Memory B cell (primary cell): ENCODE measurements at regions not wholly inside any gene's neighbourhood (a gene's known extent, or its start where the extent isn't known, plus 50 kb on each side); places are given as distances from the start of the nearest gene placed in this dataset.

Experiments
- ATAC-seq: fragments of 150-1000 bp; cut with Tn5 transposase; 2 replicates; pipeline ENCODE4 v1.10.0; 2021; ENCODE audit warnings: low read depth, mild to moderate bottlenecking, moderate library complexity
- DNase-seq, 2 donors: peaks; one replicate each; pipeline ENCODE4 v3.0.0; 2022; ENCODE audit warnings: low spot score in 2 of 2
- H3K27ac Mint-ChIP-seq: one replicate; pipeline ENCODE4 v1.8.0; 2022; ENCODE audit warnings: mild to moderate bottlenecking, moderate library complexity, mixed read lengths
- H3K27me3 Mint-ChIP-seq: one replicate; pipeline ENCODE4 v1.8.0; 2022; ENCODE audit warnings: mixed read lengths
- H3K36me3 Mint-ChIP-seq: one replicate; pipeline ENCODE4 v1.8.0; 2022; ENCODE audit warnings: mild to moderate bottlenecking, mixed read lengths
- H3K4me1 Mint-ChIP-seq: one replicate; pipeline ENCODE4 v1.8.0; 2022; ENCODE audit warnings: mixed read lengths
- H3K4me3 Mint-ChIP-seq: one replicate; pipeline ENCODE4 v1.8.0; 2022; ENCODE audit warnings: mild to moderate bottlenecking, moderate library complexity, mixed read lengths
- H3K9me3 Mint-ChIP-seq: one replicate; pipeline ENCODE4 v1.8.0; 2022; ENCODE audit warnings: mixed read lengths

- ATAC-seq = no peak
- Mint-ChIP-seq H3K27me3 (peaks cover 5% of the 10 kb centered on the region), H3K27ac (no peak overlapping the region), H3K9me3 (no peaks in the 10 kb centered on the region), H3K4me3 (no peak overlapping the region), H3K36me3 (no peaks in the 10 kb centered on the region), H3K4me1 (no peaks in the 10 kb centered on the region)
- no peak for DNase-seq
Measured at GRCh38 chr9:1738511-1739100, 276.5 kb upstream of the SMARCA2 start.

GRCh38 chr9:1743121-1743960 is 271.8 kb upstream of the SMARCA2 start:
- Mint-ChIP-seq H3K9me3 (no peaks in the 10 kb centered on the region), H3K27me3 (peaks cover 3% of the 10 kb centered on the region), H3K4me1 (no peaks in the 10 kb centered on the region), H3K4me3 (no peak overlapping the region), H3K27ac (no peak overlapping the region), H3K36me3 (no peaks in the 10 kb centered on the region)
- DNase-seq = no peak
- ATAC-seq = no peak

GRCh38 chr9:1745980-1746379 is 269.2 kb upstream of the SMARCA2 start:
- ATAC-seq = no peak
- no peak for DNase-seq
- H3K9me3 Mint-ChIP-seq = no peaks in the 10 kb centered on the region
- H3K27ac Mint-ChIP-seq = no peak overlapping the region
- H3K4me3 Mint-ChIP-seq = no peak overlapping the region
- H3K27me3 Mint-ChIP-seq = peaks cover 3% of the 10 kb centered on the region
- H3K4me1 Mint-ChIP-seq = no peaks in the 10 kb centered on the region
- no peaks in the 10 kb centered on the region for H3K36me3 Mint-ChIP-seq

DNA sequence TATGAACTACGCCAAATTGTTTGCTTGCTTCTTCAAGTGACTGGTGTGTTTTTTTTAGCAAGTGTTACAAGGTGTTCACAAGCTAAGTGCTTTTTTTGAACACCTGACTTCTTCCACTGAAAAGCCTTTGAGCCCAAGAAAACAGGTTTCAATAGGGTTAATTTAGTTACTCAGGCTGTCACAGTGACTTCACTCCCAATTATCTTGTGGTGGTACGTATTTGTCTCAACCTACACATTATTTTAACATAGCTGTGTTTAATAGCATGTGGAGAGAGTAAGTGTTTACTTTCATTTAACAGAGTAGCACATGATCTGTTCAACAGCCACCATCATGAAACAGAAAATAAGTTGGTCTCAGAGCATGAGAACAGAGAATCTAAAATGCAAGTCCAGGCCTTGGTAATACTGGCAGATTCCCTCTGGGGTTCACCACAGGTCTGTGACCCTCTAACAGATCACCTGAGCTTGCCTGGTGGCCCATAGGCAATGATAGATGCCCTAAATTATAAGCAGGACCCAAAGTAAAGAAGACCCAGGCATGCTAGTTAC is 267.7 kb upstream of the SMARCA2 start:
- Mint-ChIP-seq H3K9me3 (no peaks in the 10 kb centered on the region), H3K27me3 (peaks cover 3% of the 10 kb centered on the region), H3K27ac (no peak overlapping the region), H3K4me1 (no peaks in the 10 kb centered on the region), H3K4me3 (no peak overlapping the region), H3K36me3 (no peaks in the 10 kb centered on the region)
- no peak for DNase-seq
- no peak for ATAC-seq

- Mint-ChIP-seq H3K4me3 (no peak overlapping the region), H3K4me1 (no peaks in the 10 kb centered on the region), H3K36me3 (peaks cover 4% of the 10 kb centered on the region), H3K9me3 (no peaks in the 10 kb centered on the region), H3K27me3 (peaks cover 3% of the 10 kb centered on the region), H3K27ac (no peak overlapping the region)
- DNase-seq (no peak), ATAC-seq (no peak)
Measured at GRCh38 chr9:1748407-1748806, 266.7 kb upstream of the SMARCA2 start.

GRCh38 chr9:1757186-1757585 is 258.0 kb upstream of the SMARCA2 start:
- Mint-ChIP-seq H3K27ac (no peak overlapping the region), H3K27me3 (no peaks in the 10 kb centered on the region), H3K9me3 (no peaks in the 10 kb centered on the region), H3K4me3 (no peak overlapping the region), H3K4me1 (peaks cover 4% of the 10 kb centered on the region), H3K36me3 (peaks cover 4% of the 10 kb centered on the region)
- ATAC-seq (no peak), DNase-seq (no peak)

- Mint-ChIP-seq H3K36me3 (no peaks in the 10 kb centered on the region), H3K4me3 (peak overlapping the region; percentile 75), H3K27ac (no peak overlapping the region), H3K4me1 (peaks cover 4% of the 10 kb centered on the region), H3K27me3 (no peaks in the 10 kb centered on the region), H3K9me3 (no peaks in the 10 kb centered on the region)
- DNase-seq (no peak), ATAC-seq (peak; percentile 57)
Measured at GRCh38 chr9:1759009-1759408, 256.1 kb upstream of the SMARCA2 start.

DNA sequence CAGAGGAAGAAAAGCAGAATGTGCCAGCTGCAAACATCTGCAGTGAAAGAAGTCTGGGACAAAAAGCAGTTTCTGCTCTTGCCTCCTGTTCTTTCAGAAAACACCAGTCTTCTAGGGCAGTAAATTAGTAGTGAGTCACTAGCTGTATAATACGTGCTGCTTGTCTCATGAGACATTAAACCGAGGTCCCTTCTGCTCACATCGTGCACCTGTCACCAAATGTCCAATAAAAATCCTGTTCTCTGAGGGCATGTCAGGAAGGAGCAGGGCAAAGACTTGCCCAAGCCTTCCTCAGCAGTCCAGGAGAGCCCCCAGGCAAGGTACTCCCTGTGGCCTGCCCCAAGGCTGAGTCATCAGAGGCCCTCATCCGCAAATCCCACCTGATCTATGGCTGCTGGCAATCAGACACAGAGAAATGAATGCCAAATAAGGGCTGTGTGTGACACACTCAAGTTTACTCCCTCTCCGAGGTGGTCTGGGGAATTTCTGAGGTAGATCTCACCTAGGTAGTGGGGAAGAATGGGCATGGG is 255.3 kb upstream of the SMARCA2 start:
- H3K36me3 Mint-ChIP-seq = no peaks in the 10 kb centered on the region
- H3K27ac Mint-ChIP-seq = no peak overlapping the region
- no peaks in the 10 kb centered on the region for H3K9me3 Mint-ChIP-seq
- H3K27me3 Mint-ChIP-seq = no peaks in the 10 kb centered on the region
- DNase-seq (no peak), ATAC-seq (no peak)
- H3K4me3 Mint-ChIP-seq = no peak overlapping the region
- H3K4me1 Mint-ChIP-seq = peaks cover 4% of the 10 kb centered on the region

DNA sequence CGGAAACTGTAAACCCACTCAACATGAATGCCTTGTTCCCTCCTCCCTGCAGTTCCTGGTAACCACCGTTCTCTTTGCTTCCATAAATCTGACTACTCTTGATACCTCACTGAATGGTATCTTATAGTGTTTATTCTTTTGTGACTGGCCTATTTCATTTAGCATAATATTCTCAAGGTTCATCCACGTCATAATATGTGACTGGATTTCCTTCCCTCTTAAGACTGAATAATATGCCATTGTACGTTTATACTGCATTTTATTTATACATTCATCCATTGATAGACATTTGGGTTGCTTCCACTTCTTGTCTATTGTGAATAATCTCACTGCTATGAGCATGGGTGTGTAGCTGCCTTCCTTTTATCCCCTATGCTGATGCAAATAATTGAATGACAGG is 253.3 kb upstream of the SMARCA2 start:
- no peaks in the 10 kb centered on the region for H3K9me3 Mint-ChIP-seq
- DNase-seq = no peak
- H3K27me3 Mint-ChIP-seq = peaks cover under 1% of the 10 kb centered on the region
- no peaks in the 10 kb centered on the region for H3K36me3 Mint-ChIP-seq
- peaks cover 4% of the 10 kb centered on the region for H3K4me1 Mint-ChIP-seq
- H3K4me3 Mint-ChIP-seq = no peak overlapping the region
- no peak for ATAC-seq
- no peak overlapping the region for H3K27ac Mint-ChIP-seq

GRCh38 chr9:1766042-1766441 is 249.1 kb upstream of the SMARCA2 start:
- Mint-ChIP-seq H3K27me3 (peaks cover 3% of the 10 kb centered on the region), H3K36me3 (no peaks in the 10 kb centered on the region), H3K4me1 (no peaks in the 10 kb centered on the region), H3K4me3 (no peak overlapping the region), H3K27ac (no peak overlapping the region), H3K9me3 (no peaks in the 10 kb centered on the region)
- DNase-seq = no peak
- ATAC-seq = no peak

DNA sequence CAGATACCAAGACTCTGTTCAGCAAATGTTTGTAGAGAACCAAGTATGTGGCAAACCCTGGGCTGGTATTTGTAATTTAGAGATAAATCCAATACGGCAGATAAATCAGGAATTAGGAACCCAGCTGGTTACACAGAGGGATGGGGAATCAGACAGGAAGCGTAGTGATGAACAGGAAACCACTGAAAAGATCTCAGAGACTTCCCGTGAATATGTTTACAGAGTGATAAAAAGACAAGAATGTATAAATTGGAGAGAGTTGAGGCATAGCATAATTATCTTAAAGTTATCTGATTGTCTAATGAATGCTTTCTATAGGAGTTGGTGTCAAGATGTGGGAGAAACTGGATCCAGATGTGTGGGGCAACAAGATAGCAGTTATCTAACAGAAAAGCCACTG is 246.6 kb upstream of the SMARCA2 start:
- Mint-ChIP-seq H3K27ac (no peak overlapping the region), H3K36me3 (no peaks in the 10 kb centered on the region), H3K4me1 (no peaks in the 10 kb centered on the region), H3K4me3 (no peak overlapping the region), H3K9me3 (no peaks in the 10 kb centered on the region), H3K27me3 (peaks cover 3% of the 10 kb centered on the region)
- ATAC-seq = no peak
- DNase-seq = no peak

GRCh38 chr9:1771094-1771789 is 243.9 kb upstream of the SMARCA2 start:
- ATAC-seq (no peak), DNase-seq (no peak)
- H3K4me1 Mint-ChIP-seq = no peaks in the 10 kb centered on the region
- H3K27ac Mint-ChIP-seq = no peak overlapping the region
- H3K27me3 Mint-ChIP-seq = peaks cover 3% of the 10 kb centered on the region
- no peaks in the 10 kb centered on the region for H3K9me3 Mint-ChIP-seq
- H3K36me3 Mint-ChIP-seq = no peaks in the 10 kb centered on the region
- H3K4me3 Mint-ChIP-seq = no peak overlapping the region

DNA sequence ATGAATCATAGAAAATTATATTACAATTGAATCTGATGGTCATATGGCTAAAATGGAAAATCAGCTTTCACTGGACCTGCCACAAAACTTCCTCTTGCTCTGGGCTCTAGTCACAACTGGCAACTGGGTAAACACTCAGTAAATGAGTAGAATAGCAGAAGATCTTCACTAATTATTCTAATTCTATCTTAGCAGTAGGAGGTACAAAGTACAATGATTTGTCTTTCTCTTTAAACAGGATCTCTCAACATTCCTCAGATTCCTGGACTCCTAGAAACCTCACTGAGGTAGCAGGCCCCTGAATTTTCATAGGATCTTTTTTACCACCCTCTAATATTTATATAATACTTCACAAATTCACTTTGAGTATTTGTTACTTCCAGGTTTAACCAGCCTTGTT is 239.9 kb upstream of the SMARCA2 start:
- no peaks in the 10 kb centered on the region for H3K4me1 Mint-ChIP-seq
- DNase-seq (no peak), ATAC-seq (no peak)
- H3K27ac Mint-ChIP-seq = no peak overlapping the region
- no peaks in the 10 kb centered on the region for H3K36me3 Mint-ChIP-seq
- peaks cover 3% of the 10 kb centered on the region for H3K9me3 Mint-ChIP-seq
- peaks cover 2% of the 10 kb centered on the region for H3K27me3 Mint-ChIP-seq
- no peak overlapping the region for H3K4me3 Mint-ChIP-seq

- H3K27me3 Mint-ChIP-seq = peaks cover 2% of the 10 kb centered on the region
- no peak for DNase-seq
- H3K4me1 Mint-ChIP-seq = no peaks in the 10 kb centered on the region
- H3K9me3 Mint-ChIP-seq = peaks cover 3% of the 10 kb centered on the region
- H3K4me3 Mint-ChIP-seq = no peak overlapping the region
- H3K27ac Mint-ChIP-seq = no peak overlapping the region
- H3K36me3 Mint-ChIP-seq = no peaks in the 10 kb centered on the region
- ATAC-seq = no peak
Measured at GRCh38 chr9:1776668-1777067, 238.5 kb upstream of the SMARCA2 start.
